ENCODE measurements at regions not wholly inside any gene's neighbourhood (a gene's known extent, or its start where the extent isn't known, plus 50 kb on each side); places are given as distances from the start of the nearest gene placed in this dataset.

DNA sequence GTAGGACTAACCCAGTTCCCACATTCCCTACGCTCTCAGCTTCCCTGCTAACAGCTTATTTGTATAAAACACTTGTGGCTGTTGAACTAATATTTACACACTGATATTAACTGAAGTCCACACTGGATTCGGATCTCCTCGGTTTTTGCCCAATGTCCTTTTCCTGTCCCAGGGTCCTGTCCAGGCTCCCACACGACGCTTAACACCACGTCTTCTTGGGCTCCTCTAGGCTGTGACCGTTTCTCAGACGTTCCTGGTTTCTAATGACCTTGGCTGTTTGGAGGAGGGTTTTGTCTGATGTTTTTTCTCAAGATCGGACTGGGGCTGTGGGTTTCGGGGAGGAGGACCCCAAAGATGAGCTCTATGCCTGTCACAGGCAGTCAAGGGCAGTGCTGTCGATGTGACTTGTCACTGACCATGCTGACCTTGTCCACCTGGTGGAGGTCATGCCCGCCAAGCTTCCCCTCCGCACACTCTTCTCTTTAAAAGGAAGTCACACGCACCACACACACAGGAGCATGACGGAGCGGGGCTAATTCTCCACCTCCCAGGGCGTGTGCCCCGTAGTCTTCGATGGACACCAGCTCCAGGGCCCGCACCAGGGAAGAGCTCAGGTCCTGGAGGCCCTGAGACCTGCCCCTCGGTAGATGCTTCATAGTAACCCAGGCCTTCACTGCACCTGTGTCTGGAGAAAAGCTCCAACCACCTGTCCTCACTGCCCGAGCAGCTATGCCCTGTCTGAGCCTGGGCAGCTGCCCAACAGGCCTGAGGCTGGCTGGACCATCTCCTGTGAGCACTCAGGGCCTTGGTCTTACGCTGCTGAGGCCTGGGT, 72.0 kb downstream of the TTLL2 start (continued):
- TF ChIP-seq ZNF234 (CRISPR knock-in tag; conservative IDR thresholded peaks at IDR 0.05) (no peak), SIX1 (CRISPR knock-in tag; IDR thresholded peaks at IDR 0.05; ENCODE audit: borderline replicate concordance) (no peak), ZNF207 (IDR thresholded peaks at IDR 0.05; ENCODE audit: borderline replicate concordance) (no peak), ZNF367 (CRISPR knock-in tag; IDR thresholded peaks at IDR 0.05; ENCODE audit: borderline replicate concordance) (no peak), ISL2 (CRISPR knock-in tag; IDR thresholded peaks at IDR 0.05) (peak; percentile 57), KAT7 (CRISPR knock-in tag; IDR thresholded peaks at IDR 0.05; ENCODE audit: borderline replicate concordance) (no peak), ZBTB7B (CRISPR knock-in tag; IDR thresholded peaks at IDR 0.05) (peak; percentile 85), PHF20 (CRISPR knock-in tag; IDR thresholded peaks at IDR 0.05) (no peak), SP140L (CRISPR knock-in tag; IDR thresholded peaks at IDR 0.05; ENCODE audit: borderline replicate concordance) (0 out of 2 replicates have a peak, but pooled peaks have one; percentile 77), KDM4B (CRISPR knock-in tag; IDR thresholded peaks at IDR 0.05) (no peak), NR2F2 (IDR thresholded peaks at IDR 0.05; ENCODE audit: borderline replicate concordance, low read depth) (0 out of 2 replicates have a peak, but pooled peaks have one; percentile 22), ZMYM2 (CRISPR knock-in tag; IDR thresholded peaks at IDR 0.05) (no peak), ZMYM4 (CRISPR knock-in tag; IDR thresholded peaks at IDR 0.05) (no peak; the same call in 1 of the 2 replicates), RFXANK (CRISPR knock-in tag; IDR thresholded peaks at IDR 0.05) (no peak), DMAP1 (CRISPR knock-in tag; IDR thresholded peaks at IDR 0.05) (no peak), SRY (CRISPR knock-in tag; IDR thresholded peaks at IDR 0.05) (no peak), REXO4 (CRISPR knock-in tag; IDR thresholded peaks at IDR 0.05; ENCODE audit: borderline replicate concordance) (no peak), AGO2 (optimal IDR thresholded peaks at IDR 0.05; ENCODE audit: low read depth, low read length) (no peak), EHMT2 (IDR thresholded peaks at IDR 0.05; ENCODE audit: borderline replicate concordance, low read depth, low read length) (no peak), GPN1 (CRISPR knock-in tag; IDR thresholded peaks at IDR 0.05; ENCODE audit: borderline replicate concordance) (no peak), ZNF432 (CRISPR knock-in tag; IDR thresholded peaks at IDR 0.05; ENCODE audit: borderline replicate concordance) (no peak)
- TF ChIP-seq, protein P1, sequence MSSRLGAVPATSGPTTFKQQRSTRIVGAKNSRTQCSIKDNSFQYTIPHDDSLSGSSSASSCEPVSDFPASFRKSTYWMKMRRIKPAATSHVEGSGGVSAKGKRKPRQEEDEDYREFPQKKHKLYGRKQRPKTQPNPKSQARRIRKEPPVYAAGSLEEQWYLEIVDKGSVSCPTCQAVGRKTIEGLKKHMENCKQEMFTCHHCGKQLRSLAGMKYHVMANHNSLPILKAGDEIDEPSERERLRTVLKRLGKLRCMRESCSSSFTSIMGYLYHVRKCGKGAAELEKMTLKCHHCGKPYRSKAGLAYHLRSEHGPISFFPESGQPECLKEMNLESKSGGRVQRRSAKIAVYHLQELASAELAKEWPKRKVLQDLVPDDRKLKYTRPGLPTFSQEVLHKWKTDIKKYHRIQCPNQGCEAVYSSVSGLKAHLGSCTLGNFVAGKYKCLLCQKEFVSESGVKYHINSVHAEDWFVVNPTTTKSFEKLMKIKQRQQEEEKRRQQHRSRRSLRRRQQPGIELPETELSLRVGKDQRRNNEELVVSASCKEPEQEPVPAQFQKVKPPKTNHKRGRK (CRISPR knock-in tag; IDR thresholded peaks at IDR 0.05), result no peak
- TF ChIP-seq, protein P2, sequence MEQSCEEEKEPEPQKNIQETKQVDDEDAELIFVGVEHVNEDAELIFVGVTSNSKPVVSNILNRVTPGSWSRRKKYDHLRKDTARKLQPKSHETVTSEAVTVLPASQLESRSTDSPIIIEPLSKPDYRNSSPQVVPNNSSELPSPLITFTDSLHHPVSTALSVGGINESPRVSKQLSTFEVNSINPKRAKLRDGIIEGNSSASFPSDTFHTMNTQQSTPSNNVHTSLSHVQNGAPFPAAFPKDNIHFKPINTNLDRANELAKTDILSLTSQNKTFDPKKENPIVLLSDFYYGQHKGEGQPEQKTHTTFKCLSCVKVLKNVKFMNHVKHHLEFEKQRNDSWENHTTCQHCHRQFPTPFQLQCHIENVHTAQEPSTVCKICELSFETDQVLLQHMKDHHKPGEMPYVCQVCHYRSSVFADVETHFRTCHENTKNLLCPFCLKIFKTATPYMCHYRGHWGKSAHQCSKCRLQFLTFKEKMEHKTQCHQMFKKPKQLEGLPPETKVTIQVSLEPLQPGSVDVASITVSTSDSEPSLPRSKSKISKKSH (CRISPR knock-in tag; IDR thresholded peaks at IDR 0.05; ENCODE audit: borderline replicate concordance), result peak; percentile 59; the same call in 1 of the 2 replicates
- TF ChIP-seq, protein P3, sequence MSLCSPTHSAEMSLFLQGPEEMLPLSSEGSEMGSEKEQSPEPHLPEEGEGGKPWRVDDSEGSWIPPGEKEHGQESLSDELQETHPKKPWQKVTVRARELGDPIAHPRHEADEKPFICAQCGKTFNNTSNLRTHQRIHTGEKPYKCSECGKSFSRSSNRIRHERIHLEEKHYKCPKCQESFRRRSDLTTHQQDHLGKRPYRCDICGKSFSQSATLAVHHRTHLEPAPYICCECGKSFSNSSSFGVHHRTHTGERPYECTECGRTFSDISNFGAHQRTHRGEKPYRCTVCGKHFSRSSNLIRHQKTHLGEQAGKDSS (CRISPR knock-in tag; IDR thresholded peaks at IDR 0.05; ENCODE audit: borderline replicate concordance, low read depth), result no peak
- TF ChIP-seq, protein P4, sequence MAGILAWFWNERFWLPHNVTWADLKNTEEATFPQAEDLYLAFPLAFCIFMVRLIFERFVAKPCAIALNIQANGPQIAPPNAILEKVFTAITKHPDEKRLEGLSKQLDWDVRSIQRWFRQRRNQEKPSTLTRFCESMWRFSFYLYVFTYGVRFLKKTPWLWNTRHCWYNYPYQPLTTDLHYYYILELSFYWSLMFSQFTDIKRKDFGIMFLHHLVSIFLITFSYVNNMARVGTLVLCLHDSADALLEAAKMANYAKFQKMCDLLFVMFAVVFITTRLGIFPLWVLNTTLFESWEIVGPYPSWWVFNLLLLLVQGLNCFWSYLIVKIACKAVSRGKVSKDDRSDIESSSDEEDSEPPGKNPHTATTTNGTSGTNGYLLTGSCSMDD (CRISPR knock-in tag; IDR thresholded peaks at IDR 0.05), result no peak
- TF ChIP-seq, protein P5, sequence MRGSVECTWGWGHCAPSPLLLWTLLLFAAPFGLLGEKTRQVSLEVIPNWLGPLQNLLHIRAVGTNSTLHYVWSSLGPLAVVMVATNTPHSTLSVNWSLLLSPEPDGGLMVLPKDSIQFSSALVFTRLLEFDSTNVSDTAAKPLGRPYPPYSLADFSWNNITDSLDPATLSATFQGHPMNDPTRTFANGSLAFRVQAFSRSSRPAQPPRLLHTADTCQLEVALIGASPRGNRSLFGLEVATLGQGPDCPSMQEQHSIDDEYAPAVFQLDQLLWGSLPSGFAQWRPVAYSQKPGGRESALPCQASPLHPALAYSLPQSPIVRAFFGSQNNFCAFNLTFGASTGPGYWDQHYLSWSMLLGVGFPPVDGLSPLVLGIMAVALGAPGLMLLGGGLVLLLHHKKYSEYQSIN (CRISPR knock-in tag; IDR thresholded peaks at IDR 0.05; ENCODE audit: borderline replicate concordance), result no peak
